ENCODE measurements at regions not wholly inside any gene's neighbourhood (a gene's known extent, or its start where the extent isn't known, plus 50 kb on each side); places are given as distances from the start of the nearest gene placed in this dataset.

- DNase-seq = no peak
- Histone ChIP-seq H3K36me3 (replicated peaks; ENCODE audit: insufficient read depth, low read length) (no peaks in the 10 kb centered on the region), H3K4me2 (ENCODE audit: low read depth, low read length) (no peak overlapping the region), H3K9ac (ENCODE audit: low read length) (no peak overlapping the region), H3F3A (ENCODE audit: insufficient read depth, low read length) (no peaks in the 10 kb centered on the region), H3K27ac (ENCODE audit: low read length) (no peak overlapping the region), H3K27me3 (replicated peaks; ENCODE audit: insufficient read depth, low read length) (no peaks in the 10 kb centered on the region), H3K9me2 (replicated peaks; ENCODE audit: insufficient read depth, low read length) (no peaks in the 10 kb centered on the region), H3K4me3 (ENCODE audit: low read length) (no peak overlapping the region), H3K79me2 (ENCODE audit: low read length) (no peaks in the 10 kb centered on the region), H2AFZ (ENCODE audit: low read length) (no peak overlapping the region), H3K4me1 (ENCODE audit: low read length) (peaks cover 19% of the 10 kb centered on the region; the same call in 1 of the 2 replicates), H4K20me1 (ENCODE audit: insufficient read depth, low read length) (no peaks in the 10 kb centered on the region), H3K9me3 (replicated peaks; ENCODE audit: insufficient read depth, low read length) (no peaks in the 10 kb centered on the region)
- TF ChIP-seq EZH2phosphoT487 (IDR thresholded peaks at IDR 0.05; ENCODE audit: low read length) = no peak
- TF ChIP-seq EZH2 (optimal IDR thresholded peaks at IDR 0.05; ENCODE audit: low read depth, low read length) = no peak
- no peak for TF ChIP-seq CTCF (IDR thresholded peaks at IDR 0.05; ENCODE audit: low read length)
Measured at GRCh38 chr1:80807981-80808380, 992.8 kb upstream of the ADGRL2 start.

GRCh38 chr1:80806431-80806830, 994.3 kb upstream of the ADGRL2 start:
- no peak for DNase-seq

GRCh38 chr1:80801695-80802094, 999.0 kb upstream of the ADGRL2 start:
- H4K20me1 ChIP-seq (ENCODE audit: insufficient read depth, low read length) = no peaks in the 10 kb centered on the region
- H3K4me3 ChIP-seq (ENCODE audit: low read length) = no peak overlapping the region
- H3K9ac ChIP-seq (ENCODE audit: low read length) = no peak overlapping the region
- H3K36me3 ChIP-seq (replicated peaks; ENCODE audit: insufficient read depth, low read length) = no peaks in the 10 kb centered on the region
- H2AFZ ChIP-seq (ENCODE audit: low read length) = no peak overlapping the region
- no peaks in the 10 kb centered on the region for H3K4me1 ChIP-seq (ENCODE audit: low read length)
- no peak overlapping the region for H3K27ac ChIP-seq (ENCODE audit: low read length)
- no peaks in the 10 kb centered on the region for H3K9me2 ChIP-seq (replicated peaks; ENCODE audit: insufficient read depth, low read length)
- TF ChIP-seq EZH2 (optimal IDR thresholded peaks at IDR 0.05; ENCODE audit: low read depth, low read length) (no peak), CTCF (IDR thresholded peaks at IDR 0.05; ENCODE audit: low read length) (no peak), EZH2phosphoT487 (IDR thresholded peaks at IDR 0.05; ENCODE audit: low read length) (no peak)
- H3K4me2 ChIP-seq (ENCODE audit: low read depth, low read length) = no peak overlapping the region
- H3K79me2 ChIP-seq (ENCODE audit: low read length) = no peaks in the 10 kb centered on the region
- no peaks in the 10 kb centered on the region for H3K9me3 ChIP-seq (replicated peaks; ENCODE audit: insufficient read depth, low read length)
- no peaks in the 10 kb centered on the region for H3K27me3 ChIP-seq (replicated peaks; ENCODE audit: insufficient read depth, low read length)
- H3F3A ChIP-seq (ENCODE audit: insufficient read depth, low read length) = no peaks in the 10 kb centered on the region
- no peak for DNase-seq

More at GRCh38 chr1:80806431-80806830, 994.3 kb upstream of the ADGRL2 start:
- H4K20me1 ChIP-seq (ENCODE audit: insufficient read depth, low read length) = no peaks in the 10 kb centered on the region
- H3K4me1 ChIP-seq (ENCODE audit: low read length) = peaks cover 19% of the 10 kb centered on the region; the same call in 1 of the 2 replicates
- no peaks in the 10 kb centered on the region for H3K27me3 ChIP-seq (replicated peaks; ENCODE audit: insufficient read depth, low read length)
- no peaks in the 10 kb centered on the region for H3K9me3 ChIP-seq (replicated peaks; ENCODE audit: insufficient read depth, low read length)
- H3K36me3 ChIP-seq (replicated peaks; ENCODE audit: insufficient read depth, low read length) = no peaks in the 10 kb centered on the region
- H2AFZ ChIP-seq (ENCODE audit: low read length) = no peak overlapping the region
- H3K4me3 ChIP-seq (ENCODE audit: low read length) = no peak overlapping the region
- no peaks in the 10 kb centered on the region for H3K9me2 ChIP-seq (replicated peaks; ENCODE audit: insufficient read depth, low read length)
- TF ChIP-seq EZH2phosphoT487 (IDR thresholded peaks at IDR 0.05; ENCODE audit: low read length) (no peak), EZH2 (optimal IDR thresholded peaks at IDR 0.05; ENCODE audit: low read depth, low read length) (no peak), CTCF (IDR thresholded peaks at IDR 0.05; ENCODE audit: low read length) (no peak)
- no peaks in the 10 kb centered on the region for H3F3A ChIP-seq (ENCODE audit: insufficient read depth, low read length)
- no peaks in the 10 kb centered on the region for H3K79me2 ChIP-seq (ENCODE audit: low read length)
- no peak overlapping the region for H3K9ac ChIP-seq (ENCODE audit: low read length)
- H3K27ac ChIP-seq (ENCODE audit: low read length) = no peak overlapping the region
- H3K4me2 ChIP-seq (ENCODE audit: low read depth, low read length) = no peak overlapping the region

Measured in MM.1S (cell line).